ENCODE measurements at regions not wholly inside any gene's neighbourhood (a gene's known extent, or its start where the extent isn't known, plus 50 kb on each side); places are given as distances from the start of the nearest gene placed in this dataset.

GRCh38 chr12:46504494-46504893 is 131.9 kb upstream of the SLC38A2 start:
- Histone ChIP-seq H3K4me3 (replicated peaks in 1 of 3; ENCODE audit: insufficient read depth in 1 of 3, low read depth in 1 of 3, low read length in 3 of 3) (no peak overlapping the region), H3K9me3 (replicated peaks; ENCODE audit: control insufficient read depth, insufficient read depth, low read length) (peaks cover 3% of the 10 kb centered on the region), H3K9ac (replicated peaks; ENCODE audit: extremely low read depth, insufficient read depth, low read length) (no peak overlapping the region), H3K27me3 (ENCODE audit: control insufficient read depth in 2 of 2, insufficient read depth in 2 of 2, low read length in 2 of 2) (no peaks in the 10 kb centered on the region), H4K20me1 (replicated peaks; ENCODE audit: control insufficient read depth, extremely low read depth, insufficient read depth, low read length) (no peaks in the 10 kb centered on the region), H2AFZ (ENCODE audit: low read depth, low read length) (no peak overlapping the region), H3K9me1 (replicated peaks; ENCODE audit: control insufficient read depth, extremely low read depth, insufficient read depth, low read length) (no peaks in the 10 kb centered on the region), H3K79me2 (ENCODE audit: control insufficient read depth, insufficient read depth, low read length) (no peaks in the 10 kb centered on the region), H3K27ac (ENCODE audit: insufficient read depth, low read depth, low read length) (no peak overlapping the region), H3K4me1 (ENCODE audit: control insufficient read depth, extremely low read depth, insufficient read depth, low read length) (peaks cover 2% of the 10 kb centered on the region), H3K4me2 (ENCODE audit: insufficient read depth, low read length) (no peak overlapping the region), H3K36me3 (ENCODE audit: control insufficient read depth in 2 of 2, extremely low read depth in 1 of 2, insufficient read depth in 2 of 2, low read length in 2 of 2) (no peaks in the 10 kb centered on the region)
- TF ChIP-seq MYC (IDR thresholded peaks at IDR 0.05; ENCODE audit: low read depth, low read length) (no peak), JUN (IDR thresholded peaks at IDR 0.05; ENCODE audit: borderline replicate concordance, insufficient read depth, insufficient read length, low read depth) (no peak), FOS (IDR thresholded peaks at IDR 0.05; ENCODE audit: borderline replicate concordance, insufficient read depth, low read length) (no peak), EZH2 (IDR thresholded peaks at IDR 0.05; ENCODE audit: borderline replicate concordance, low read depth, low read length, severe bottlenecking) (no peak), POLR2AphosphoS5 (IDR thresholded peaks at IDR 0.05; ENCODE audit: insufficient read depth, low read depth, low read length) (no peak), GATA2 (IDR thresholded peaks at IDR 0.05; ENCODE audit: insufficient read depth, insufficient read length, low read depth, low read length) (no peak), POLR2A (IDR thresholded peaks at IDR 0.05; ENCODE audit: low read depth, low read length) (no peak)
- TF ChIP-seq, protein P1, sequence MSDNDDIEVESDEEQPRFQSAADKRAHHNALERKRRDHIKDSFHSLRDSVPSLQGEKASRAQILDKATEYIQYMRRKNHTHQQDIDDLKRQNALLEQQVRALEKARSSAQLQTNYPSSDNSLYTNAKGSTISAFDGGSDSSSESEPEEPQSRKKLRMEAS (IDR thresholded peaks at IDR 0.05; ENCODE audit: insufficient read depth, insufficient read length) = no peak
- TF ChIP-seq, protein P2, sequence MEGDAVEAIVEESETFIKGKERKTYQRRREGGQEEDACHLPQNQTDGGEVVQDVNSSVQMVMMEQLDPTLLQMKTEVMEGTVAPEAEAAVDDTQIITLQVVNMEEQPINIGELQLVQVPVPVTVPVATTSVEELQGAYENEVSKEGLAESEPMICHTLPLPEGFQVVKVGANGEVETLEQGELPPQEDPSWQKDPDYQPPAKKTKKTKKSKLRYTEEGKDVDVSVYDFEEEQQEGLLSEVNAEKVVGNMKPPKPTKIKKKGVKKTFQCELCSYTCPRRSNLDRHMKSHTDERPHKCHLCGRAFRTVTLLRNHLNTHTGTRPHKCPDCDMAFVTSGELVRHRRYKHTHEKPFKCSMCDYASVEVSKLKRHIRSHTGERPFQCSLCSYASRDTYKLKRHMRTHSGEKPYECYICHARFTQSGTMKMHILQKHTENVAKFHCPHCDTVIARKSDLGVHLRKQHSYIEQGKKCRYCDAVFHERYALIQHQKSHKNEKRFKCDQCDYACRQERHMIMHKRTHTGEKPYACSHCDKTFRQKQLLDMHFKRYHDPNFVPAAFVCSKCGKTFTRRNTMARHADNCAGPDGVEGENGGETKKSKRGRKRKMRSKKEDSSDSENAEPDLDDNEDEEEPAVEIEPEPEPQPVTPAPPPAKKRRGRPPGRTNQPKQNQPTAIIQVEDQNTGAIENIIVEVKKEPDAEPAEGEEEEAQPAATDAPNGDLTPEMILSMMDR (IDR thresholded peaks at IDR 0.05; ENCODE audit: extremely low read depth in 1 of 2, insufficient read depth in 1 of 2, low read depth in 1 of 2, low read length in 2 of 2) = no peak
- intact Hi-C loops (cut with micrococcal nuclease) = no loop called here
- ChIA-PET CTCF (no interaction called here), POLR2A (no interaction called here)
- DNase-seq (ENCODE audit: low read depth, low spot score) = no peak
- dilution Hi-C loops (cut with MboI; ENCODE audit: extremely low pct_ligation_motif_present, low sequenced_read_pairs) = no loop called here
- no peak for FAIRE-seq
- no TSS peak for BruUV-seq (replicated peaks)

All from endothelial cell of umbilical vein (primary cell).